Iris pigment epithelial cell (primary cell): ENCODE measurements at regions not wholly inside any gene's neighbourhood (a gene's known extent, or its start where the extent isn't known, plus 50 kb on each side); places are given as distances from the start of the nearest gene placed in this dataset.
"Not testable (repeated sequence)": the region's sequence is repeated elsewhere in the genome, so short reads cannot be mapped to it uniquely, and the experiment has no call there.

ENCODE experiments used
- DNase-seq: peaks from one replicate; pipeline ENCODE4 v3.0.0-alpha.2; 2011; ENCODE audit warnings: low read depth

DNA sequence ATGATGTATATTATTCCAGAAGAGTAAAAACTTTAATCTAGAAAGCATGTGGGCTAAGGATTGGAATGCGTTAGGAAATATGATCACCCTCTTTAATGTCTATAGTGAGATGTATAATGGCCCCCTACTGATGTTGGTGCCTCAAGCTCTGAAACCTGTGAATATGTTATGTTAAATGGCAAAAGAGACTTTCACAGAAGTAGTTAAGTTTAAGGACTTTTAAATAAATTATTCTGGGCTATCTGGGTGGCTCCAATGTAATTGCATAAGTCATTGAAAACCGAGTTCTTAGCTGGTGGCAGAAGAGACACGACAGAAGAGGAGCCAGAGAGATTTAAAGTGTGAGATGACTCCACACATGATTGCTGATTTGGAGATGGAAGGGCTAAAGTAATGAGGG, 1048.4 kb downstream of the PRIM2 start:
- DNase-seq: not testable (repeated sequence)

DNA sequence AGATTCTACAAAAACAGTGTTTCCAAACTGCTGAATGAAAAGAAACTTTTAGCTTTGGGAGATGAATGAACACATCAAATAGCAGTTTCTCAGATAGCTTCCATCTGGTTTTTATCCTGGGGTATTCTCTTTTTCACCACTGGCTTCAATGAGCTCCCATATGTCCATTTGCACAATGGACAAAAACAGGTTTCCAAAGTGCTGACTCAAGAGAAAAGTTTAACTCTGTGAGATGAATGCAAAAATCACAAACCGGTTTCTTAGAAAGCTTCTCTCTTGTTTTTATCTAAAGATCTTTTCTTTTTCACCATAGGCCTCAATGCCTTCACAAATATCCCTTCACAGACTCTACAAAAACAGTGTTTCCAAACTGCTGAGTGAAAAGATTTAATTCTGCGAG, 1089.2 kb downstream of the PRIM2 start:
- DNase-seq: not testable (repeated sequence)

DNA sequence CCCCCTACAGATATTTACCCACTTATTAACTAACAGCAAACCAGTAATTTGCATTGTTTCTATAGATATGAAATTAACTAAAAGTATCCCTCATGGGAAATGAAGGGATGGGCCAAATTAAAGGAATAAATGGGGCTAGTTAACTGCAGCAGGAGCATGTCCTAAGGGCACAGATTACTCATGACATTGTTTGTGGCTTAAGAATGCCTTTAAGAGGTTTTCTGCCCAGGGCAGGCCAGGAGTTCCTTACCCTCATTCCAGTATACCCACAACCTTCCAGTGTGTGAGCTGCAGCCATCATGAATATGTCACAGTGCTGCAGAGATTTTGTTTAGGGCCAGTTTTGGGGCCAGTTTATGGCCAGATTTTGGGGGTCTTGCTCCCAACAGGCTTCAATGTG, 1101.9 kb downstream of the PRIM2 start:
- no peak for DNase-seq
